ENCODE measurements at regions not wholly inside any gene's neighbourhood (a gene's known extent, or its start where the extent isn't known, plus 50 kb on each side); places are given as distances from the start of the nearest gene placed in this dataset.

DNA sequence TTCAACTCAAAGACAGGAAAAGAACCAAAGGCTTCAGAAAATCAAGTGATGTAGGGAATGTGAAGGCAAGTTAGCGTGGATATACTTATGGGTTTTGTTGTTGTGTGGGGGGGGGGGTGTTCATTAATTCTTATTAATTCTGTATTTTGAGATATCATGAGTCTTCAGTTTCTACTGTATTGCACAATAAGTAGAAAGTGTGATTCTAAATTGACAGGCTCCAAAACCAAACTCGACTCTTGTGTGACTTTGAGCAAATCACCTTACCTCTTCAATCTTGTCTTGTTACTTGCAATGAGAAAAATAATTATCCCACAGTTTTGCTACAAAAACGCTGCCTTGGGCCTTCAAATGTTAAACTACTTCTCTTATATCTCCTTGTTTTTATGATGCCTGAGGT, 453.9 kb upstream of the GOT2 start:
- no peak for DNase-seq

DNA sequence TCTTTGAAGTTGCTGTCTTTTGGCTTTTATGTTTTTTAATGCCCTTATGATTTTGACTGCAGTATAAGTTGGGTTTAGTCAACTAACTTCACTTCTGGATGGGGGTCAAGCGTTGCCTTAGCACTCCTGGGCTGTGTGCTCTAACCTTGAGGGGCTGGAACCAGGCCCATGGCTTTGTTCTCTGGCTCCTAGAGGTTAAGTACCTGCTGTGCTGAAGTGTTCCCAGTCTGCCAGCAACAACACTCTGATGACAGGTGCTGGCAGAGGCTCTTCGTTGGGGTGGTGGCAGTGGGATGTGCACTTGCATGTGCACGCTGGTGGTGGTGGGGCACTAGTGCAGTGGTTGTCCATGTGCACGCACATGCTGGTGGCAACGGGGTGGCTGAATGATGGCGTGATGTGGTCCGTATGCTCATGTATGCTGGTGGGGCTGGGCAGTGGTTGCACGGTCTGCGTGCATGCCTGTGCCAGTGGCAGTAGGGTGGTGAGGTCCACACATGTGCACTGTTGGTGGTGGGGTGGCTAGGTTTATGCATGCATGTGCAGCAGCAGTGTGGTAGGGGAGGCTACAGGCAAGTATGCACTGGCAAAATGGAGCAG, 447.8 kb upstream of the GOT2 start:
- no peak for DNase-seq

- DNase-seq = no peak
Observed at GRCh38 chr16:59180083-59180476, 446.0 kb upstream of the GOT2 start.

DNA sequence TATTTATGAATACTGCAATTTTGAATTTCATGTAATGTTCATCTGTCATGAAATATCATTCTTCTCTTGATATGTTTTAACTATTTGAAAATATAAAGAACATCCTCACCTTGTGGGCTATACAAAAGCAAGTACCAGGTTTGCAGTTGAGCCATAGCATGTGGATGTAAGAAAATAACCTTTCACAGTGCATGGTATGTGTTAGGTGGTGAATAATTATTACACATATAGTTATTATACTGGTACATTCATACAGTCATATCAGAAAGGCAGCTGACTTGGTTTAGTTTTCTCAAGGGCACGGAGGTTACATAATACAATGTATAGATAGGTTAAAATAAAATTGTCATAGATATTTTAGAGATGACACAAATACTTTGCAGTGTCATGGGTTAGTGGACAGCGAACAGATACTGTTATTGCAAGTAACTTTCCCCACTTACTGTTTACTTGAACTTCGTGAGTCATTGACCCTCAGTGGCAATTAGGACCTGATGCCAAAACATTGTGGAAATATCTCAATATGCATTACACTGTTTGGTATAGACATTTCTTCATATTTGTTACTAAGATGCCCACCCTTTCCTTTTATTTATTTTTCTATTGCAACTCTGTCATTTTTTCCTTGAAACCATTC, 445.4 kb upstream of the GOT2 start:
- no peak for DNase-seq

GRCh38 chr16:59173408-59173831, 439.3 kb upstream of the GOT2 start:
- no peak for DNase-seq

GRCh38 chr16:59170099-59170712, 436.1 kb upstream of the GOT2 start:
- DNase-seq = no peak

DNA sequence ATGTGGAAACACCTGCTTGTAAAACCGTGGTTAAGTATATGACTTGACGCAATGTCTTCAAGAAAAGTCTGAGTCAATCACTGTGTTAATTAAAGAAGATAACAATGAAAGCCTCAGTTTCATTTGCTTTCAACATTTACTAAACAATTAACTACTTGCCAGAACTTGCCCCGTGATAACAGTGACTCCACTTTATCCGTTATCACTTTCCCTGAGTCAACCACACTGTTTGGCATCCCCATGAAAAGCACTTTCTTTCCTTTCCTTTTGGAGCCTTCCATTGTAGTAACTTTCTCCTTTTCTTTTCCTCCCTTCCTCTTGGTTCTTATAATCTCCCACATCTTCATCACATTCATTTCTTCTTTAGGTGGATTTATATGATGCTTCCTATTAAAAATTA, 435.1 kb upstream of the GOT2 start:
- no peak for DNase-seq

- DNase-seq = no peak
Observed at GRCh38 chr16:59168461-59169114, 434.5 kb upstream of the GOT2 start.

- DNase-seq = no peak
Observed at GRCh38 chr16:59164461-59164860, 430.3 kb upstream of the GOT2 start.

DNA sequence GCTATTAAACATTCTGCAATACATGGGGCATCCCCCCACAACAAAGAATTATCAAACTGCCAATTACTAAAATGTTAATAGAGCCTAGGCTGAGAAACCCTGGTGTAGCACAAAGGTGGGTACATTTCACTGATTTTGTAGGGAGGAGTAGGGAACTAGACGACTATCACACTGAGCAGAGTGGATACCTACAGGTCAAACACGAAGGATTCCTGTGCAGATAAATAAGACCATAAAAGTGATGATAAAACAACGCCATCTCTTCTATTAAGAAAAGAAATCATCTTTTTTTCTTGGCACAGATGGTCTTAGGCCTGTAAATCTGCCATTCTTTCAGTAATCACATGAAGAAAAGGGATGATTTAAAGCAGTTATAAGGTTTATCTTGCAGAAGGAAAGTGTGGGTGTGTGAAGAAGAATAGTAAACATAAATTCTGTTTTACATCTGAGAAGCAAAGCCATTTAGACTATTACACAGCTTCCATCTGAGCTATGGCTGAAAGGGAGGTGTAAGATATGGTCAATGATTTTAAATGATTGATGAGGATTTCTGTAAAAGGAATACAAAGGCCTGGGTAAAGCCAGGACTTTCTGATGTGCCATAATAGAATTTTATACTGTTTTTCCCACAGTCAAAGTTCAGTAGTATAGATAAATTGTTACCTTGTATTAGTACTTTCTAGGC, 429.4 kb upstream of the GOT2 start:
- no peak for DNase-seq

GRCh38 chr16:59161679-59162078, 427.6 kb upstream of the GOT2 start:
- DNase-seq = no peak

- no peak for DNase-seq
Observed at GRCh38 chr16:59154295-59154694, 420.2 kb upstream of the GOT2 start.

GRCh38 chr16:59148769-59149155, 414.6 kb upstream of the GOT2 start:
- DNase-seq = no peak

GRCh38 chr16:59148056-59148768, 414.1 kb upstream of the GOT2 start:
- DNase-seq = no peak

- DNase-seq = no peak
Observed at GRCh38 chr16:59146140-59146539, 412.0 kb upstream of the GOT2 start.

GRCh38 chr16:59144841-59145240, 410.7 kb upstream of the GOT2 start:
- no peak for DNase-seq

DNA sequence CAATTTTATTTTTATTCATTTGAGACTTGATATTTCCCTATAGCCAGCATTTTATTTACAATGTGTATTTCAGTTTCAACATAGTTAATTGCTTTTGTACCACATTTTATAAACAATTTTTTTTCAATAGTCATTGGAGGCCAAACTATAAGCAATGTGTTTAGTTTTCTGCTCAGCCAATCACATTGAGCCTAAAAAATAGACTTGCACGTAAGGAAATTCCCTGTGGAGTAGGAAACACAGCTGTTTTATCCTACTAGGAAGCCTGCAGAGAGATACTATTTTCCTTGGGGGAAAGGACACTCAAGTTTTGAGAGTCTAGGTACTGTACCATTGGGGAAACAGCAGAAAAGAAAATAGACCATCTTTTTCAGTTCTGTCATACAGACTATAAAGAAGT, 410.2 kb upstream of the GOT2 start:
- DNase-seq = no peak

- DNase-seq = no peak
Observed at GRCh38 chr16:59126486-59126885, 392.4 kb upstream of the GOT2 start.

DNA sequence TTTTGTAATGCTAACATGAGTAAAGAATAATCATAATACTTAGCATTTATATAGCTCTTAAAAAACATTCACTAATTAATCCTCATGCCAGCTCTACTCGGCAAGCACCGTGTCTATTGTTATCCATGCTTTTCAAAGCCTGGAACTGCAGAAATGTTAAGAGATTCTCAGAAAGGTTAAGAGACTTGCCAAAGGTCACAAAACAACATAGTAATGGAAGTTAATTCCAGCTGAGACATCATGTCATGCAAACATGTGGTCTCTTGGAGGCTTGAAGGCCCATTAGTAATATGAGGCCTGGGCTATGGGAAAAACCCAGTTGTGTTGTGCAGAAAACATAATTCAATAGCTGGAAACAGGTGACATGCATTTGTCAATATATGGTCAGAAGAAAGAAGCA, 389.9 kb upstream of the GOT2 start:
- DNase-seq = no peak

- DNase-seq = no peak
Observed at GRCh38 chr16:59123479-59123878, 389.4 kb upstream of the GOT2 start.

- no peak for DNase-seq
Observed at GRCh38 chr16:59122262-59122537, 388.1 kb upstream of the GOT2 start.

DNA sequence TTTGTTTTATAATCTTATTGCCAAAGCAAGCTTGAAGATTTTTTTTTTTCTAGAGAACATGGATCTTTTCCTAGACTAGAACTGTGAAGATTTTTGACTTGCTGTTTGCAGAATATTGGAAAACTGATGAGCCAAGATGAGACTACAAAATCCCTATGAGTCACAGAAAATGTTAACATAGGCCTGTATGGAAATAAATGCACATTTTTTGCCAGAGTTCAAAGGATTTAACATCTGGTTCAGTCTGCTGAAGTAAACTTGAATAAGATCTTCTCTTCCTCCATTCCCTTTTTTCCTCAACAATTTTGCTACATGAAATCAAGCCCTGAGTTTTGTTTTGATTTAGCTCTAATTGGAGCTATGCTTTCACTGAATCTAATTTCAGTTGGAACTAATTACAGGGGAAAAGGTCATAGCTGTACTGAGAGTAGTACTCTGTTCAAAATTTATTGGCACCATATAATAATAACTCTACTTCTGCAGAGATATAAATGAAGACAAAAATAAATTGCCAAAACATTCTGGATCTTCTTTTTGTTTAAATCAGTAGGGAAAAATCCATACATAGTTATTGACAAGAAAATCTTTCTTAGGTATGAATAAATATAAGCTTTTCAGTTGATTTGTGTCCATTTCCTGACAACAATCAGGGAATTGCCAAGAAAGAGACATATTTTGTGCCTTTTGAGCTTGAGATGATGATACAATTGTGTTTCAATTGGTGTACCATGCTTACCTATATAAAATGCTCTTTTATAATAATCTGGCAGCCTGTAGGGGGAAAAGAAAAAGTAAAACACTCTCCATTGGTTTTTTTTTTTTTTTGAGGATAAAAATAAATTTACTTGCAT, 387.5 kb upstream of the GOT2 start:
- no peak for DNase-seq

All from stimulated activated CD8-positive, alpha-beta memory T cell treated with anti-CD3 and anti-CD28 coated beads, Interleukin-4, amount 100 ng/mL, for 48 hours (primary cell).